ENCODE measurements at regions not wholly inside any gene's neighbourhood (a gene's known extent, or its start where the extent isn't known, plus 50 kb on each side); places are given as distances from the start of the nearest gene placed in this dataset.

DNA sequence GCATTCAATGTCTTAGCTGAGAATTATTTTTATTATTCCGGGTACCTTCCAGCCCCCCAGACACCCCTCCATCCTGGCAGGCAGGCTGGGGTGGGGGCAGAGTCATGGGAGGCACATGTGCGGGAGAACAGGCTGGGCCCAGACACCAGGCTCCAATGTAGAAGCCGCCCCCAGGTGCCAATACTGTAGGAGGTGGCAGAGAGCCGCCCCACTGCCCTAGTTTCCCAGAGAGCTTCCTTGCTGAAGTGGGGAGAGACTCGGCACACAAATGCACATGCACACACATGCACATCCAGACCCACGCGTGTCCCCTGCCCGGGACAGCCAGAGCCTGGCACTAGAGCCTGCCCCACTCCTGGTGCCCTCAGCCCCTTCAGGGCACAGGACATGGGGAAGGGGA, 98.4 kb upstream of the LINGO1 start:
- no peak for TF ChIP-seq HDAC2 (CRISPR knock-in tag; IDR thresholded peaks at IDR 0.05)
- no peak for TF ChIP-seq IRF2 (CRISPR knock-in tag; IDR thresholded peaks at IDR 0.05)
- no peak for TF ChIP-seq RFX1 (IDR thresholded peaks at IDR 0.05)
- no peak for TF ChIP-seq RFX5 (IDR thresholded peaks at IDR 0.05; ENCODE audit: low read depth, low read length)
- TF ChIP-seq POLR2G (IDR thresholded peaks at IDR 0.05; ENCODE audit: low read depth, low read length): no peak
